H1 (cell line): ENCODE measurements at regions not wholly inside any gene's neighbourhood (a gene's known extent, or its start where the extent isn't known, plus 50 kb on each side); places are given as distances from the start of the nearest gene placed in this dataset.

Source experiments
- CBX5 ChIP-seq: fragments of 300-800, 300-1000 bp; sonication (generic); IDR thresholded peaks from 2 replicates; pipeline ENCODE4 v1.7.1; 2016; ENCODE audit warnings: antibody characterized with exemption, low read length, low read depth
- CHD7 ChIP-seq: fragments of 300-600 bp; sonication (generic); IDR thresholded peaks from 2 replicates; pipeline ENCODE4 v1.7.1; 2012; ENCODE audit warnings: low read length, moderate library complexity, mild to moderate bottlenecking, inconsistent platforms; ENCODE audit not compliant: insufficient replicate concordance
- EZH2 ChIP-seq: fragments of 200-600 bp; sonication (generic); IDR thresholded peaks from 2 replicates; pipeline ENCODE4 v1.7.1; 2012; ENCODE audit warnings: low read depth, mild to moderate bottlenecking, moderate library complexity, low read length, inconsistent platforms; ENCODE audit not compliant: severe bottlenecking
- MAX ChIP-seq: IDR thresholded peaks from 2 replicates; pipeline ENCODE4 v1.6.1; 2012; ENCODE audit warnings: inconsistent platforms
- PHF8 ChIP-seq: fragments of 200-600 bp; sonication (generic); conservative IDR thresholded peaks from 2 replicates; pipeline ENCODE4 v1.7.1; 2012; ENCODE audit warnings: low read depth, mild to moderate bottlenecking, inconsistent platforms, low read length, moderate library complexity
- POLR2A ChIP-seq, 2 experiments: IDR thresholded peaks; 1 replicate in 1 of 2; 2 replicates in 1 of 2; pipeline ENCODE4 v1.6.1; 2011; ENCODE audit warnings: low read depth in 2 of 2, low read length in 2 of 2, mild to moderate bottlenecking in 2 of 2; ENCODE audit errors: control extremely low read depth in 1 of 2
- POLR2AphosphoS5 ChIP-seq: IDR thresholded peaks from 2 replicates; pipeline ENCODE4 v1.6.1; 2011; ENCODE audit warnings: low read depth, low read length
- SIX5 ChIP-seq: IDR thresholded peaks from 2 replicates; pipeline ENCODE4 v1.6.1; 2011; ENCODE audit warnings: mild to moderate bottlenecking, low read depth, low read length
- TF ChIP-seq, protein P1 (sequence below), 3 experiments: IDR thresholded peaks; 1 replicate in 2 of 3; 2 replicates in 1 of 3; pipeline versions ENCODE4 v1.5.1 to v1.6.1; 2011; ENCODE audit warnings: low read length in 3 of 3, mild to moderate bottlenecking in 3 of 3, inconsistent platforms in 2 of 3, low read depth in 1 of 3, moderate library complexity in 1 of 3; ENCODE audit not compliant: insufficient read depth in 1 of 3; ENCODE audit errors: control extremely low read depth in 1 of 3
- TF ChIP-seq, protein P2 (sequence below): IDR thresholded peaks from 2 replicates; pipeline ENCODE4 v1.6.1; 2011; ENCODE audit warnings: low read depth, mild to moderate bottlenecking, low read length; ENCODE audit not compliant: insufficient read depth

- TF ChIP-seq CBX5: no peak
- no peak for TF ChIP-seq SIX5
- TF ChIP-seq POLR2A (IDR thresholded peaks at IDR 0.05; ENCODE audit: control extremely low read depth in 1 of 2, low read depth in 2 of 2, low read length in 2 of 2): no peak
- no peak for TF ChIP-seq EZH2
- TF ChIP-seq, protein P1, sequence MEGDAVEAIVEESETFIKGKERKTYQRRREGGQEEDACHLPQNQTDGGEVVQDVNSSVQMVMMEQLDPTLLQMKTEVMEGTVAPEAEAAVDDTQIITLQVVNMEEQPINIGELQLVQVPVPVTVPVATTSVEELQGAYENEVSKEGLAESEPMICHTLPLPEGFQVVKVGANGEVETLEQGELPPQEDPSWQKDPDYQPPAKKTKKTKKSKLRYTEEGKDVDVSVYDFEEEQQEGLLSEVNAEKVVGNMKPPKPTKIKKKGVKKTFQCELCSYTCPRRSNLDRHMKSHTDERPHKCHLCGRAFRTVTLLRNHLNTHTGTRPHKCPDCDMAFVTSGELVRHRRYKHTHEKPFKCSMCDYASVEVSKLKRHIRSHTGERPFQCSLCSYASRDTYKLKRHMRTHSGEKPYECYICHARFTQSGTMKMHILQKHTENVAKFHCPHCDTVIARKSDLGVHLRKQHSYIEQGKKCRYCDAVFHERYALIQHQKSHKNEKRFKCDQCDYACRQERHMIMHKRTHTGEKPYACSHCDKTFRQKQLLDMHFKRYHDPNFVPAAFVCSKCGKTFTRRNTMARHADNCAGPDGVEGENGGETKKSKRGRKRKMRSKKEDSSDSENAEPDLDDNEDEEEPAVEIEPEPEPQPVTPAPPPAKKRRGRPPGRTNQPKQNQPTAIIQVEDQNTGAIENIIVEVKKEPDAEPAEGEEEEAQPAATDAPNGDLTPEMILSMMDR (IDR thresholded peaks at IDR 0.05; ENCODE audit: control extremely low read depth in 1 of 3, insufficient read depth in 1 of 3, low read depth in 1 of 3, low read length in 3 of 3): no peak
- TF ChIP-seq, protein P2, sequence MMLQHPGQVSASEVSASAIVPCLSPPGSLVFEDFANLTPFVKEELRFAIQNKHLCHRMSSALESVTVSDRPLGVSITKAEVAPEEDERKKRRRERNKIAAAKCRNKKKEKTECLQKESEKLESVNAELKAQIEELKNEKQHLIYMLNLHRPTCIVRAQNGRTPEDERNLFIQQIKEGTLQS: no peak
- TF ChIP-seq MAX: no peak
- no peak for TF ChIP-seq CHD7
- no peak for TF ChIP-seq PHF8
- no peak for TF ChIP-seq POLR2AphosphoS5
Measured at GRCh38 chr10:128730922-128731321, 604.7 kb upstream of the MKI67 start.
